ENCODE measurements at regions not wholly inside any gene's neighbourhood (a gene's known extent, or its start where the extent isn't known, plus 50 kb on each side); places are given as distances from the start of the nearest gene placed in this dataset.

GRCh38 chr2:12223732-12224131 is 477.3 kb downstream of the LPIN1 start:
- H2AFZ ChIP-seq (ENCODE audit: low read depth, low read length), result no peak overlapping the region
- DNase-seq (peak; percentile 20), ATAC-seq (ENCODE audit: insufficient read depth, low read depth) (no peak)
- H3K36me3 ChIP-seq (ENCODE audit: insufficient read depth, low read length), result no peaks in the 10 kb centered on the region
- H3K9ac ChIP-seq (ENCODE audit: low read depth, low read length), result no peak overlapping the region
- H3K79me2 ChIP-seq (ENCODE audit: insufficient read depth, low read length), result no peaks in the 10 kb centered on the region
- H3K27me3 ChIP-seq (ENCODE audit: insufficient read depth, low read length, poor library complexity), result no peaks in the 10 kb centered on the region
- H3K4me1 ChIP-seq (ENCODE audit: insufficient read depth, low read length), result no peaks in the 10 kb centered on the region
- H3K4me2 ChIP-seq (ENCODE audit: insufficient read depth, low read length), result no peak overlapping the region
- no peak for TF ChIP-seq EZH2 (IDR thresholded peaks at IDR 0.05; ENCODE audit: borderline replicate concordance, low read depth, low read length, severe bottlenecking)
- TF ChIP-seq CTCF (IDR thresholded peaks at IDR 0.05; ENCODE audit: borderline replicate concordance, extremely low read depth, low read length, poor library complexity, severe bottlenecking), result no peak
- H4K20me1 ChIP-seq (ENCODE audit: insufficient read depth, low read length), result no peaks in the 10 kb centered on the region
- H3K27ac ChIP-seq (ENCODE audit: low read length), result no peak overlapping the region
- H3K9me3 ChIP-seq (ENCODE audit: insufficient read depth, low read length, severe bottlenecking), result peaks cover 18% of the 10 kb centered on the region
- H3K4me3 ChIP-seq (ENCODE audit: low read depth in 1 of 2, low read length in 2 of 2), result no peak overlapping the region

- no peak for TF ChIP-seq EZH2 (IDR thresholded peaks at IDR 0.05; ENCODE audit: borderline replicate concordance, low read depth, low read length, severe bottlenecking)
- no peak for TF ChIP-seq CTCF (IDR thresholded peaks at IDR 0.05; ENCODE audit: borderline replicate concordance, extremely low read depth, low read length, poor library complexity, severe bottlenecking)
- Histone ChIP-seq H3K4me1 (ENCODE audit: insufficient read depth, low read length) (no peaks in the 10 kb centered on the region), H3K27ac (ENCODE audit: low read length) (no peak overlapping the region), H4K20me1 (ENCODE audit: insufficient read depth, low read length) (no peaks in the 10 kb centered on the region), H3K36me3 (ENCODE audit: insufficient read depth, low read length) (no peaks in the 10 kb centered on the region), H3K27me3 (ENCODE audit: insufficient read depth, low read length, poor library complexity) (no peaks in the 10 kb centered on the region), H3K4me3 (ENCODE audit: low read depth in 1 of 2, low read length in 2 of 2) (no peak overlapping the region), H3K9me3 (ENCODE audit: insufficient read depth, low read length, severe bottlenecking) (peaks cover 18% of the 10 kb centered on the region), H3K79me2 (ENCODE audit: insufficient read depth, low read length) (no peaks in the 10 kb centered on the region), H2AFZ (ENCODE audit: low read depth, low read length) (no peak overlapping the region), H3K4me2 (ENCODE audit: insufficient read depth, low read length) (no peak overlapping the region), H3K9ac (ENCODE audit: low read depth, low read length) (no peak overlapping the region)
- no peak for DNase-seq
- ATAC-seq (ENCODE audit: insufficient read depth, low read depth), result no peak
These were observed 480.2 kb downstream of the LPIN1 start for GRCh38 chr2:12226653-12227052.

- Histone ChIP-seq H3K9me3 (ENCODE audit: insufficient read depth, low read length, severe bottlenecking) (peaks cover 18% of the 10 kb centered on the region), H4K20me1 (ENCODE audit: insufficient read depth, low read length) (no peaks in the 10 kb centered on the region), H3K27ac (ENCODE audit: low read length) (no peak overlapping the region), H3K36me3 (ENCODE audit: insufficient read depth, low read length) (no peaks in the 10 kb centered on the region), H3K79me2 (ENCODE audit: insufficient read depth, low read length) (no peaks in the 10 kb centered on the region), H2AFZ (ENCODE audit: low read depth, low read length) (no peak overlapping the region), H3K4me1 (ENCODE audit: insufficient read depth, low read length) (no peaks in the 10 kb centered on the region), H3K27me3 (ENCODE audit: insufficient read depth, low read length, poor library complexity) (no peaks in the 10 kb centered on the region), H3K4me3 (ENCODE audit: low read depth in 1 of 2, low read length in 2 of 2) (no peak overlapping the region), H3K9ac (ENCODE audit: low read depth, low read length) (no peak overlapping the region), H3K4me2 (ENCODE audit: insufficient read depth, low read length) (no peak overlapping the region)
- no peak for DNase-seq
- TF ChIP-seq EZH2 (IDR thresholded peaks at IDR 0.05; ENCODE audit: borderline replicate concordance, low read depth, low read length, severe bottlenecking) (no peak), CTCF (IDR thresholded peaks at IDR 0.05; ENCODE audit: borderline replicate concordance, extremely low read depth, low read length, poor library complexity, severe bottlenecking) (no peak)
- no peak for ATAC-seq (ENCODE audit: insufficient read depth, low read depth)
These were observed 481.6 kb downstream of the LPIN1 start for GRCh38 chr2:12227941-12228608.
